ENCODE measurements at regions not wholly inside any gene's neighbourhood (a gene's known extent, or its start where the extent isn't known, plus 50 kb on each side); places are given as distances from the start of the nearest gene placed in this dataset.
"Not testable (repeated sequence)": the region's sequence is repeated elsewhere in the genome, so short reads cannot be mapped to it uniquely, and the experiment has no call there.

DNA sequence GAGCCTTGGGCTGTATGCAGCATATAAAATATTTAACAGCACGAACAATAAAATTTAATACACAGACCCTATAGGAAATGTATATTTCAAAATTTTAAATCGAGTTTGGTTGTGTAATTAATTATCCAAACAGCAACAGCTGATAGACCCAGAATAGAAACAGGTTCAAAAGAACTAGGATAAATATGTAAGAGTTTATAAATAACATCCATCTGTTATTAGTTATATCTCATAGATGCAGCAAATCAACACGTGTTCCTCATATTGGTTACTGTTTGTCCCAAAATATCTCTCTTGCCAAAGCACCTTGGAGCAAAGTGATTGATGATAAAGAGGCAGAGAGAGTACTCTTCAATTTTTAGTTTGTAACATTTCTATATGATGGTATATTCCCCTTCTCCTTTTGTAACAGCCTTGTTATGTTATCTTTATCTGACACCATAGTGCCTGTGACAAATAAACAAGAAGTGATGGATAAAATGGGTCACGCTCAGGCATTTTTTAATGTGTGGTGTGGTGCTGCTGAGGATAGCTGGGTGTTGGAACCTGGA, 260.6 kb upstream of the NBEA start:
- no peak for DNase-seq (ENCODE audit: low read depth)

DNA sequence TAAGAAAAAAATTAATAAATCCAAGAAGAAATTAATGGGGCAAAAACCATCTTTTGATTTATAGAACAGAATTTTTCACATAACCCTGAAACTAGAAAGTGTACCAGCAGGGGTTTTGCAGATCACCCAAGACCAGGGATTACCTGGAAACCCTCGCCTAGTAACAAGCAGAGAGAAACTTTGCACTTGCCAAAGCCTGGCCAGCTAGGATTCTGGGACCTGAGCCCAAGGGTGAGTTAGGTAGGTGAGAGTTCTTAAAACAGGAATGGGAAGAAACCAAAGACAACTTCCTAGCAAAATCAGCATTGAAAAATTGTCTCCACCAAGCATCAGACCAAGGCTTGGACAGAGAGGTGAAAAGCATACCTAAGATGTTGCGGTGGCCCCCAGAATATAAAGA, 247.0 kb upstream of the NBEA start:
- no peak for DNase-seq (ENCODE audit: low read depth)

GRCh38 chr13:34696296-34696695, 245.8 kb upstream of the NBEA start:
- no peak for DNase-seq (ENCODE audit: low read depth)

DNA sequence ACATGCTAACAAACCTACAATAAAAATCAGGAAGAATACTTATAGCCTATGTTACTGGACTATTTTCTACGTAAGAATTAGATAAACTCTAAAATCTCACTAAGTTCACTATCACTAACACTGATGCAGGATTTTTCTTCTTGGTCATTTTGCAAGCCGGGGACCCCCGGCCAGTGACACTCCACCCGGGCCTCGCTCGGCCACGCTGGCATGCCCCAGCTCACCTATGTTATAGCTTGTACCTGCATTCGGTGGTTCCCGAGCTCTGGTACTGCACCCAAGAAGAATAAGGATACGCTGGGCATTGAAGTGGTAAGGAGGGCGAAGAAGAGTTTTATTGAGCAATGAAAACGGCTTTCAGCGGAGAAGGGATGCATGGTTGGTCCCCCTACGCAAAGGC, 245.3 kb upstream of the NBEA start:
- no peak for DNase-seq (ENCODE audit: low read depth)

DNA sequence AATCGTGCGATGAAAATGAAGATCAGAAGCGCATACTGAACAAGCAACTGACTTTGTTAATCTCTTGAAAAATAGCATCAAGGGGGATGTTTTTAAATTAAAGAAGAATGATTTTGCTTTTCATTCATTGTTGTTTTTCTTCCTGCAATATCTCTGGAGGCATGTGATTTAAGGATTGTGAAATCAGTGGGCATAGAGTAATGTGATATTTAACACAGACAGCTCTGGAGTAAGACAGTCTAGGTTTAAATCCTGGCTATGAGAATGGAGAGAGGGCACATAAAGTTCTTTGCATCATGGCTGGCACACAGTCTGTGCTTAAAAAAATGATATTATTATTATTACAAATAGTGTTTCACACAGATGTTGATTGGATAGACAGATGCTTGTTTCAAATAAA, 243.1 kb upstream of the NBEA start:
- DNase-seq (ENCODE audit: low read depth) = no peak

DNA sequence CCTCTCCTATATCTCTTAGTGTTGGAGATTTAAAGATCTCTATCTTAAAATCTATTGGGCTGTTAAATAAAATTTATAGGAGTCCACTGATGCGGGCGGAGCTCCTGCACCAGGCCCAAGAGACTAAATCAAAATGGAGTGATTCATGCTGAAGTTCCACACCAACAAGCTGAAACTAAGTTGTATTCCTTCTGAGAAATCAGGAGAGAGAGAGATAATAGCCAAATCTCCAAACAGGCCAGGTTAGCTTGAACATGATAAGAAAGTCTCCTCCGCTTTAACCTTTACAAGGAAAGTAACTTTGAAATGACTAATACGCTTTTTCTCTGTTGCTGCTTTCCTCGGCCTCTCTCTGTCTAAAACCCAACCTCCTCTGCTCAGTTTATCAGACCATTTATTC, 241.9 kb upstream of the NBEA start:
- DNase-seq (ENCODE audit: low read depth) = no peak

DNA sequence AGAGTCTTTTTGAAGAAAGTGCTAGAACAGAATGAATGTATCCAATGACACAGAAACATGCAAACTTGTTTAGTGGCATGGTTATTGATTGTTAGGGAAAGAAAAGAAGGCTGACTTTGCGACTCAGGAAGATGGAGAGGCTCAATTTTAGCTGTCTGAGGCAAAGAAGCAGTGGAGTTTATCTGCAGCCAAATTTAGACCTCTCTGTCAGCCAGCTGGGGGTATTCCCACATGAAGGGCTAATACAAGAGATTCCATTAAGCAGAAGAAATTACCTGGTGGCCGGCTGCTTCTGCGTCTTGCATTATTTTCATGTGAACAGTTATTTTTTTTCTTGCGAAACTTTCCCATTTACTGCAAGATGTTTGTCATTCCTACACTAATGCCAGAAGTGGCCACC, 240.2 kb upstream of the NBEA start:
- DNase-seq (ENCODE audit: low read depth) = no peak

- DNase-seq (ENCODE audit: low read depth) = no peak
Measured at GRCh38 chr13:34708566-34709313, 233.3 kb upstream of the NBEA start.

- no peak for DNase-seq (ENCODE audit: low read depth)
Measured at GRCh38 chr13:34719060-34719875, 222.8 kb upstream of the NBEA start.

DNA sequence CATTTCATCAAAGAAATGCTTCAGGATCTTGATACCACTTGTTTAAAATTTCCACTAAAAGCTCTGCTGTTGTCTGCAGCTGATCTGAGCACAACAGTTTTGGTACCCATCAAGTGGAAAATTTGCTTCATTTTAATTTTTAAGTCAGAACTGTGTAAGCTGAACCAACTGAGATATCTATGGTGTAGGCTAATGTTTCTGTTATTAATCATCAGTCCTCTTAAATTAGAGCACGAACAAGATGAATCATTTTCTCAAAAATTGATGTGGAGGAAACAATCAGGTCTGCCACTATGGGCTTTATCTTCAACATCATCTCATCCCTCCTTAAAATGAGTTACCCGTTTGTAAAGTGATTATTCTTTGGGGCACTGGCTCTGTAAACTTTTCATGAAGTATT, 221.5 kb upstream of the NBEA start:
- DNase-seq (ENCODE audit: low read depth) = peak; percentile 64

DNA sequence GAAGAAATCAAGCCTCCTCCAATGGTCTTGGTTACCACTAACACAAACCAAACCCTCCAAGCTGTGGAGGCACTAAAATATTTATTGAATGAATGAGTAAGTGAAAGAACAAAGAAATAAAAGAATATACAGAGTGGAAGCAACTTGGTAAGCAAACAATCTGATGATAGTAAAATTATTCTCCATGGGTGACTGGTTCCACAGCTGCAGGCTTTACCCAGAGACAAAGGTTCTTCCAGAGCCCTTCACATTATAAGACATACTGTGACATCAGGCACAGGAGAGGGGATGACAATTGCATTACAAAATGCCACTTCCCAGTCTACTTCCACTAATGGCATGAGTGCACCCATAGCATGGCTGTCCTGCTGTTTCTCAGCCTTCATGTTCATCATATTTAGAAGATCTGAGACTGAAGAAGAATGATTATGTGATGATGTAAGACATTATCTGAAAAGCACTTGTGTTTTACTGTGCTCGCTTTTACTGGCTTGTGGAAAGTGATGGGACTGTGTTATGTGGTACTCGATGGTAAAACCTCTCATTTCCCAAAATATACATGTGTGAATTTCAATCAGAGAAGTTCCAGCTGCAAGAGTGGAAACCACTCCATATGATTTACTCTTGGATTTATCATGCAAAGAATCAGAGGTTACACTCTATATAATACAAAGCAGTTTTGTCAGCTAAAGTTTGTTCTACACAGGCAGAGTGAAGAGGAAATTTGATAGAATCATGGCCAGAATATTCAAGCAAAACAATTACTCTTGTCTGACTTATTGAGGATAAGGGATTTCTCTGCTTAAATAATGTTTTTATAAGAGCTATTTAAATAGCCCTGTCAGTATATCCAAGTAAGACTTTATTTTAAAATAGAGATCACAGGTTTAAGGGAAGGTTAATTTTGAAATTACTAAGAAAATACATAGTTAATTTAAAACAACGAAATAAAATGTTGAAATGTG, 220.2 kb upstream of the NBEA start:
- DNase-seq (ENCODE audit: low read depth) = no peak

DNA sequence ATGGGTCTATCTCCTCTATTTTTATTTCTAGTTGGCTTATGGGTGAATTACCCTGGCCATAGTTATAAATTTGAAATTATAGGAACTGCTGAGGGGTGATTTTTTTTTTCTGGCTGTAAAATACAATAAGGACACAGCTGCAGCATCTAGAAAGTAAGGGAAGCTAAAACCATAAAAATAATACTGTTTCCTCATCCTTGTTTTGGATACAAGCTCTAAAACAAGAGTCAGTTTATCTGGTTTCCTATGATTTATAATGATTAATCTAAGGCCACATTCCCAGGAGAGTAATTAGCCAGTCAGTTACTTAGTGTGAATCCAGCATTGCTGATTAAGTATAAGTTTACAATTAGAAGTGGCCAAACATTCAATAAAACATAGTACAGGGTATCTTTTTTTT, 219.1 kb upstream of the NBEA start:
- no peak for DNase-seq (ENCODE audit: low read depth)

DNA sequence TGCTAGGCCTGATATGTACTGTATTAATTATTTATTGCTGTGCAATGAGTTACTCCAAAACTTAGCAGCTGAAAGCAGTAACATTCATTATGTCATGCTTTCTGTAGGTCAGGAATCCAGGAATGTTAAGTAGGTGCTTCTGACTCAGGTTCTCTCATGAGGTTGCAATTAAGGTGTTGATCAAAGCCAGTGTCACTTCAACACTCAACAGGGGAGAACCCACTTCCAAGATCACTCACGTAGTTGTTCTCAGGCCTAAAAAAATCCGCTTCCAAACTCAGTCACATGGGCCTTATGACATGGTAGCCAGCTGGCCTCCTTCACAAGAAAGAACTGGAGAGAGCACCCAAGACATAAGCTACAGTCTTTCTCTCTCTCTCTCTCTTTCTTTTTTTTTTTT, 211.1 kb upstream of the NBEA start:
- DNase-seq (ENCODE audit: low read depth) = no peak

DNA sequence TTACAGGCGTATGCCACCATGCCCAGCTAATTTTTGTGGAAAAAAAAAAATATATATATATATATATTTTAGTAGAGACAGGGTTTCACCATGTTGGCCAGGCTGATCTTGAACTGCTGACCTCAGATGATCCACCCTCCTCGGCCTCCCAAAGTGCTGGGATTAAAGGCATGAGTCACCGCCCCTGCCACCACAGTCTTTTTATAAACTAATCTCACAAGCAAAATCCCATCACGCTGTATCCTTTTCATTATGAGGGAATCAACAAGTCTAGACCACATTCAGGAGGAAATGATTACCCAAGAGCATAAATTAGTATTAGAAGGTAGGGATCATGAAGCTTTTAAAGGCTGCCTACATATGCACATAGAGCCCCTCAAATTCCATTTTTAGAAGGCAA, 210.6 kb upstream of the NBEA start:
- peak; percentile 77 for DNase-seq (ENCODE audit: low read depth)

GRCh38 chr13:34733721-34734120, 208.3 kb upstream of the NBEA start:
- DNase-seq (ENCODE audit: low read depth) = no peak

- DNase-seq (ENCODE audit: low read depth) = no peak
Measured at GRCh38 chr13:34734932-34735331, 207.1 kb upstream of the NBEA start.

- DNase-seq (ENCODE audit: low read depth) = no peak
Measured at GRCh38 chr13:34738254-34738992, 203.6 kb upstream of the NBEA start.

DNA sequence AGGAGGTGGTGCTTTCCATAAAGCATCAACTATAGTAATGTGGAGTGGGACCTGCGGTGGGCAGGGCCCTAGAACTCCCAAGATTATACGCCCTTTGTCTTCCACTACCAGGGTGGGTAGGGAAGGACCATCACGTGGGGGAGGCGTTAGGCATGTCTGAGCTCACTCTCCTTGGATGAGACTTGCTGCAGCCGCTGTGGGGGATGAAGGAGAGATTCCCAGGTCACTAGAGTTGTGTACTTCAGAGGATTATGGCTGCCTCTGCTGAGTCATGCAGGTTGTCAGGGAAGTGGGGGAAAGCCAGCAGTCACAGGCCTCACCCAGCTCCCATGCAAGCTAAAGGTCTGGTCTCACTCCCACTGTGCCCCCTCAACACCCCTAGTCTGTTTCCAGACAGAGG, 195.0 kb upstream of the NBEA start:
- not testable (repeated sequence) for DNase-seq (ENCODE audit: low read depth)

- no peak for DNase-seq (ENCODE audit: low read depth)
Measured at GRCh38 chr13:34747507-34747906, 194.6 kb upstream of the NBEA start.

GRCh38 chr13:34748073-34748472, 194.0 kb upstream of the NBEA start:
- DNase-seq (ENCODE audit: low read depth) = peak; percentile 79

DNA sequence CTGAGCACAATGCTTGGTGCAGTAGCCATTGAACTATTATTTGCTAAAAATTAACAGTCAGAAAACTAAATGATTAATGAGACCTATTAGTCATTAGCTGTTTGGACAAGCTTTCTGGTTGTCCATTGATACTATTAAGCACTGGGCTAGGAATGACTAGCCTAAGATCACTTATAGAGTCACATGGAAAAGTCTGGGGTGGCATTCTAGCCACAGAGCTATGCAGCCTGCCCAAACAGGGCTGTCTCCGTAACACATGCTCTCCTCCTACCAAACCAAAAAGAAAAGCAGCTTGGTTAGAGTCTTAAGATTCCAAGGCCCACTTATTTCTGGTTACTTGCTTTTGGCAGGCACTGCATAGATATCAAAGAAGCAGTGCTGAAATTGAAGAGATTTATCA, 193.5 kb upstream of the NBEA start:
- no peak for DNase-seq (ENCODE audit: low read depth)
